ENCODE measurements at regions not wholly inside any gene's neighbourhood (a gene's known extent, or its start where the extent isn't known, plus 50 kb on each side); places are given as distances from the start of the nearest gene placed in this dataset.

DNA sequence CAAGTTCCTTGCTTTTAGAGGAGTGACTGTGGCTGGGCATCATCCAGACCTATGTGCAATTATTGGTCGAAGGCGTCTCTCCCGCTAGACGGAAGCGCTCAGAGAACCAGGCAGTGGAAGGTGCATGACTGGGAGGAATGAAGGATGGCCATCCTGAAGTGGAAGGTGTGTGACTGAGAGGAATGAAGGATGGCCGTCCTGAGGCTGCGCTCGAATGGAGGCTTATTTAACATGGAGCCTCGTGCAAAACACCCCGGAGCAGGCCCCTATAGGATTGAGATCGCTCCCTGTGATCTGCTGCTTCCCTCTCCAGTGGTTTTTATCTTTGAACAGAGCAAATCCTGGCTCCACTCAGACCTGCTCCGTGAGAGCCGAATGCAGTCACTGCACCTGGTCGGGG, 140.2 kb upstream of the ID2 start:
- no peak for DNase-seq (ENCODE audit: low read depth)

DNA sequence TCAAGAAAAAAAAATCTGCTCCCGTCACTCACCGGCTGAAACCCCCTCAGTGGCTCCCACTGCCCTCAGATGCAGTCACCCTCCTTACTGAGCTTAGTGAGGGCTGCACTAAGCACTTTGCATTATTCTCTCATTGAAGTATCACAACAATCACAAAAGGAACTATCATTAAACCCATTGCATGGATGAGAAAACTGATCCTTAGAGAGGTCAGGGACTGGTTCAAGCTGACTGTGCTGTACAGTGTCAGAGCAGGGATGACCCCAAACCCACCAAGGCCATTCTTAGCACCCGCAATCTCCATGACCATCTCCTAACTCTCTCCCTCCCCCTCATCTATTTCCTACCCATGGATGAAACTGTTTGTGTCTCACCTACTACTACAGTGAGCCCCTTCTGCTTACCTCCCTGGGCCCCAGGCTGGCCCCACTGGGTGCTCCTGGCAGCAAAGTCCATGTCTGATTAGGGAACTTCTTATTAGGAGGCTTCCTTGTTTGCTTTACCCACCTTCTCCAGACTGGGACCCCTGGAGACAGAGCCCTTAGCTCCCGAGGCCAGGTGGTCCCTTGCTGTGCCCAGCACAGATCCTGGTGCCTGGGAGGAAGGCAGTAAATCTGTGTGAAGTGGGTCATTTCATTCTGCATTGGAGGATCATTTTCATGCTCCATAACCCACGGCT, 139.3 kb upstream of the ID2 start:
- no peak for DNase-seq (ENCODE audit: low read depth)

DNA sequence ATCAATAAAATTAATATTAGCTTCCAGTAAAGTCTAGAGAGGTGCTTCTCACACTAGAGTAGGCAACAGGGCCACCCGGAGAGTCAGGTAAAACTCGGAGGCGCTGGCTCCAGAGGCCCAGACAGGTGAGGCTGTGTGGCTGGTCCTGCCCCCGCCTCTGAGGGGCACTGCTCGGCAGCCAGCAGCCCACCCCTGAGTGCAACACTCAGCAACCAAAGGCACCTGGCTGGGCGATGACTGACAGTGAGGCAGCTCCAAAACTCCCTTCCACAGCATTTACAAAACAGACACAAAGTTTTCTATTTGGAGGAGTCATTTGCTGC, 138.8 kb upstream of the ID2 start:
- no peak for DNase-seq (ENCODE audit: low read depth)

DNA sequence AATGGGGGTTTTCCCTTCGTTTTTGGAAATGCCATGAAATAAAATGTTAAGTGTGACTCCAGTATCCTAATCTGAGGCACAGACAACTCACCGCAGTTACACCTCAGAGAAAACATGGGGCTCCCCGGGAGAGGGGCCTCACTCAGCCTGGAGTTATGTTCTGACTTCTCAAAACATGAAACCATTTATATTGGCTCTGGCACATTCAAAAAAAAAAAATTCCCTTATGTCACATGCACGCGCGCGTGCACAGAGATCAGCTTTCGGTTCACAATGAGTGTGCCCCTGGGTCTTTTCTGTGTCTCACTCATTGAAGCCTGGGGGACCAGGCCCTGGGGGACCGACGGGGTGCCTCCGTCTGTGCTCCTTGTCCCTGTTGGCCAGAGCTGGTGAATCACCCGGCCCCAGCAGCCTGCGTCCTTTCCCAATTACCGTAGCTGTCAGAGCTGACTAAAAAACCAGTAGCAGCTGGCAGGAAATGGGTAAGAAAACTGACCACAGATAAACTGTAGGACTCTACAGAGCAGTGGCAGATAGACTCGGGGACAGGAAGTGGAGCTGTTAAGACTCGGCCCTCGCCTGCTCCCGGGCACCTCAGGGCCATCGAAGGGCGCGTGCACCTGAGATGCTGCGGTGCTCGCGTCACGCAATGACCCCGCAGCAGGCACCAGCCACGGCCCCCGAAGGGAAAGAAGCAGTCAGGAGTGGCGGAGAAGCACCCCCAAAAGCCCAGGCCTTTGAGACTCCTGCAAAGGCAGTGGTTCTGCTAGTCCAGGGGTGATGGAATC, 138.3 kb upstream of the ID2 start:
- peak; percentile 84 for DNase-seq (ENCODE audit: low read depth)

DNA sequence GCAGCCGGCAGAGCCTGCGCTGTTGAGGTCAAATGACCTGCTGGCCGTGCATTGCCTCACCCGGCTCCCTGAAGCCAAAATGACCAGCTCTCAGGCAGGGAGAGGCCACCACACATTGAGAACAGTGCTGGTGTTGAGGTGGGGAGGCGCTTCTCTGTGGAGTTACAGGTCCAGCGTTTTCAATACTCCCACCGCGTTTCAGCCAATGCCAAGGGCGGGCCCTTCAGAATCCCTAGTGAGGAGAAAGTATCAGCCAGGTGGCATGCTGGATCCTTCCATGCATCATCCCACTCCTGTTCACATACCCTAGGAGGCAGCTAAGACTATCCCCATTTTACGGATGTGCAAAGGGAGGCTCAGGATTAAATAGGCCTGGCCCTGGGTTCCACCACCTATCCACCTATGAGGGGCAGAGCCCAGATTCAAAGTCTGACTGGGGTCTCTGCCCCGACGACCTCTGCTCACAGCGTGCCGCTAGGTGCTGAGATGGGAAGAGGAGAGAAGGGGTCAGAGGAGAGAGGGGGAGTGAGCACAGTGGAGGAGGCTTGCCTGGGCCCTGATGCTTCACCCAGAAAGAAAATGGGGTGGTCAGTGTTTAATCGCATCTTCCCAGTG, 137.6 kb upstream of the ID2 start:
- DNase-seq (ENCODE audit: low read depth), result no peak

DNA sequence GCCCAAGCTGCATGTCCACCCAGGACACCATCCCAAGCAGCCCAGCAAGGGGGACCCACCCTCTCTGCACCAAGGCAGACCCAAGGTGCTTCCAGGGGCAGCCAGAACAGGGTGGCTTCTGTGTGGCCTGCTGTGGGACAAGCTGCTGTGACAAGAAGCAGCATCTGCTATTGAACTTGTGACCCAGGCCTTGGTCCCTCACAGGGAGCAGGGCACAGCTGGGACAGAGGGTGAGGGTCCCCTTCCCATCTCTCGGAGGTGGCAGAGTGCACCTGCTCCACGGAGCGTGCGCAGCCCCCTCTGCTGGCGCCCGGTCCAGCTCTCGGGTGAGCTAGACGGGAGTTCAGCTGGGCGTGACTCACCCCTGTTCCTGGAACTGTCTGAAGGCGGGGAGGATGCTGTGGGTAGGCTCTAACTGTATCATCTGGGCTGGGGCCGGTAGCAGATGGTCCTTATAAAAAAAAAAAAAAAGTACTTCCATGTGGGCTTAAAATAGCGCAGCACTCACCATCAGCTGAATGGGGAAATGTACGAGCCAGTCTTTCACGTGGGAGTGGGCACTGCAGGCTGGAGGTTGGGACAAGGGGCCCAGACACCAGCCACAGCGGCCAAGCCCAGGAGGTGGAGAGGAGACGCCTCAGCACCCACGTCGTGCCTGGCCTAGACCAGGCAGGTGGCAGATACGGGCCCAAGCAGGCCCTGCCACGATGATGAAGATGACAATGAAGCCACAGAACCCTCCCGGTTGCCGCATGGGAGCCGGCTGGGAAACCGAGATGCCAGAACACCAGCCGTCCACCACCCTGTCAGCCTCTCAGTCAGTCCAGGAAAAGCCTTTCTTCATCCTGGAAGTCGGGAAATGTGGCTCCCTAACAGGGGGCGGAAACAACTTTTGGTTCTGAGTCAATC, 136.8 kb upstream of the ID2 start:
- peak; percentile 73 for DNase-seq (ENCODE audit: low read depth)

DNA sequence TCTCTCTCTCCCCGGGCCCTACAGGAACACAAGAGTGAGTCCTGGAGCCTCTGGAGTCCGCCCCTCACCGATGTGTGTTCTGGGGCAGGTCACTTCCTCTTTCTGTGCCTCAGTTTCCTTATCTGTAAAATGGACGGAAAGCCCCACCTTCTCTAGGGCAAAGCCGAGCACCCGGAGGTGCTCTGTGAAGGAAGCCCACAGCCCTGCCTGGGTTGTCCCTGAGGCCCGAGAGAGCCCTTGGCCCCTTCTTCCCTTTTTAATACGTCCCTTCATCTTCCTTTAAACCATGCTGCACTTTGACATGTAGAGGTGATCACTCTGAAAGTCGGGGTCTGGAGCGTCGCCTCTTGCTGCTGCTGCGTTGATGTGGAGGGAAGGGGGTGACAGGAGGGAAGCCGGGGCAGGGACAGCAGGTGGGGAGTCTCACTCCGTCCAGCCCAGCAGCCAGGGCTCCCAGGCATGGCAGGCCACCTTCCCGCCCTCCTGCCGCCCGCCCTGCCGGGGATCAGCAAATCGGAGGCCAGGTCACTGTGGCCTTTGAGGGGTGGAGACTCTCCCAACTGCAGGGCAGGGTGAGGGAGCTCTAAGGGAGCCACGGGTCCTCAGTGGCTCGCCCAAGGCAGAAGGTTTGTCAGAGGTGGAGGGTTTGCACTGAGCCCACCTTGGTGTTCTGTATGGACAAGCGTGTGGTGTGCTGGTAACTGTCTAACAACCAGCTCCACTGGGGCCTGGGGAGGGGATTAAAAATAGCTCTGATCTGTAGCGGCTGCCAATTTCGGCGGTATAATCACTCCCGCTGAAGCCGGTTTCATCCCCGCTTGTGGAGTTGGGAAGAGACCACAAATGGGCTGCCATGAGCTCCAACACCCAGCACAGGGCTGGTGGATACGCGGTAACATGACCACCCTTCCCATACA, 135.9 kb upstream of the ID2 start:
- DNase-seq (ENCODE audit: low read depth), result no peak

DNA sequence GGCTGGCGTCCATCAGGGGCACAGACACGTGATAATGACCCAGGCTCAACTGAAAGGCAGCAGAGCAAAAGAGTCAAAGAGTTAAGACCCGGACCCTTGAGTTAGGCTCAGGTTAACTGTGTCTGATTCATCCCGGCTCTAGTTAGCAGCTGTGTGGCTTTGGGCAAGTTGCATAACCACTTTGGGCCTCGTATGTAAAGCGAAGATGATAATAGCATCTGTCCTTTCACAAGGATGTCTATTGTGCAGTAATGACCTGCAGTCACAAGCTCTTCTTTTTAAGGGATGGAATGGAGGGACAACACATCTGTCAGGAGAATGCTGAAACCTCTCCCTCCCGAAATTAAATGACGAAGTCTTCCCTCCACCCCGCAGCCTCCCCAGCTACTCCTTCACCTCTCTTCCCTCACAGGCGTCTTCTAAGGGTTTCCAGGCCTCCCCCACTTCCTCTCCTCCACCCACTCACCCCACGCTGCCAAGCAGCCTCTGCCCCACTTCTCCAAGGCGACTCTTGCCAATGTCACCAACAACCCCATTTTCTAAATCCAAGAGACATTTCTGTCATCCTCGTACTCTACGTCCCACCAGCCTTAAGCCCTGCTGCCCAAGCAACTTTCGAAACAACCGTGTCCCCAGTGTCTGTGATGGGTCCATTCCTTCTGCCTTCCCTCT, 135.1 kb upstream of the ID2 start:
- DNase-seq (ENCODE audit: low read depth), result no peak

DNA sequence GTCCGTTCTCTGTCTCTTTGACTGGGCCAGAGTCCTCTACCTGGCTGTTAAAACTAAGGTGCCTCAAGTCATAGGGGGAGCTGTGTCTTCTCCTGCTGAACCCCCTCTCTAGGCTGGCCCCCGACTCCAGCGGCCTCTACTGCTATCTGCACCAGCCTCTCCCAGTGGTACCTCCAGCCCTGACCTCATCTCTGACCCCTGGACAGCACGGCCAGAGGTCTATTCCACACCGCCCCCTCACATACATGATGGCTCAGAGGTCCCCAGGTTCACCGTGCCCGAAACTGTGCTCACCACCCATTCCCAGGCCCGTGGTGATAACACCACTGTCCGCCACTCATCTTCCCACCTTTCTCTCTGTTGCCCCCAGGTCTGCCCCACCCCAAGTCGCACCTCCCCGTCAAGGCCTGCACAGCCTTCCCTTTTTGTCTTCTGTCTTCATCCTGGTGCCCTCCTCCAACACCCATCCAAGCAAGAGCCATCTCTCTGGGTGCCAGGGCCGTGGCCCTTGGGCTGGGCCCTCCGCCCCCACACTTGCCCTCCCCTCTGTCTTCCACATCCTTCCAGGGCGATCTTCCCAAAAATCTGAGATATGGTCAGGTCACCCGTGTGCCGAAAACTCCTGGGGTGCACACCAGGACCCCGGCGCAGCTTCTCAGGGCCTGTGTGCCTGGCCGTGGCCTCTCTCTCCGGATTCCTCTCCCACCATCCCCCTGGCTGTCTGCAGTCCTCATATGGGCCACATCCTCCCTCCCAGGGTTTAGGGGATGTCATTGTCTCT, 134.4 kb upstream of the ID2 start:
- DNase-seq (ENCODE audit: low read depth), result no peak

DNA sequence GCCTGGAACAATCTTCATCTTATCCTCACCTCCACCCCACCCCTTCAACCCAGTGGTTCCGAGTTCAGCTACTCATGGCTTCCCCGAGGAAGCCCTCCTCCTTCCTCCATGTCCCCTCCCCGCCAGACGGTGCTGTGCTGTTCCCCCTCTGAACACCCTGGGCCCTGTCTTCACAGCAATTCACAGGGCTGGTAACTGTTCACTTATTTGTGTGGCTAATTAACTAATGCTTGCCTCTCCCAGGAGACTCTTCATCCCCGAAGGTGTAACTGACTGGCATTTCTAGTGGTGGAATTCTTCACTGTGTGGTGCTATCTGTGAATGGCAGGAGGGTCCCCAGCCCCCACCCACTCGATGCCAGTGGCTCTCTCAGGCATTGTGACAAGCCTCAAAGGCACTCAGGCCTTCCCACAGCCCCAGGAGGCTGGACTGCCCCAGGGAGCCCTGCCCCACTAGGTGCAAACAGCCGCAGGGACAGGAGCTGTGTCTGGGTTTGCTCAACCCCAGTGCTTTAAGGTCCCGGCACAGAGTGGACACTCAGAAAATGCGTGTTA, 133.7 kb upstream of the ID2 start:
- no peak for DNase-seq (ENCODE audit: low read depth)

DNA sequence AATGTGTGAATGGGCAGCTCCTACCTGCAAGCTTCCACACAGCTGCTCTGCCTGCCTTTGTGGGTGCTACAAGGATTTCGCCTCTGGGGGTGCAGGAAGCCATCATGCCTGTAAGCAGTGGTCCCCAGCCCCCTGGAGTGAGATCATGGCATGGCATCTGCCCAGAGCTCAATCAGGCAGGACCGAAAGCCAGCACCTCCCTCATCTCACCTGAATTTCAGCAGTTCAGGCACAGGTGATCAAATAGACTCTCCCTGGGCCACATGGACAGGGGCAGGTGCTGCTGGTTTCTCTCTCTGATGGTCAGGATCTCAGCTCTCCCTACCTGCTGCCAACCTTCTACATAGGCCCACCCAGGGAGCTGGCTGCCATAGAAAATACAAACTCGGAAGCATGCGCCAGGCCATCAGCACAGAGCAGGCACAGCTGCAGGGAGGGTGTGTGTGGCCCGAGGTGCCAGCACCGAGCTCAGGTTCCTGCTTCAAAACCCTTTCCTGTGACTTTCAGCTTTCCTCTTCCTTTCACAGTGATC, 133.2 kb upstream of the ID2 start:
- no peak for DNase-seq (ENCODE audit: low read depth)

DNA sequence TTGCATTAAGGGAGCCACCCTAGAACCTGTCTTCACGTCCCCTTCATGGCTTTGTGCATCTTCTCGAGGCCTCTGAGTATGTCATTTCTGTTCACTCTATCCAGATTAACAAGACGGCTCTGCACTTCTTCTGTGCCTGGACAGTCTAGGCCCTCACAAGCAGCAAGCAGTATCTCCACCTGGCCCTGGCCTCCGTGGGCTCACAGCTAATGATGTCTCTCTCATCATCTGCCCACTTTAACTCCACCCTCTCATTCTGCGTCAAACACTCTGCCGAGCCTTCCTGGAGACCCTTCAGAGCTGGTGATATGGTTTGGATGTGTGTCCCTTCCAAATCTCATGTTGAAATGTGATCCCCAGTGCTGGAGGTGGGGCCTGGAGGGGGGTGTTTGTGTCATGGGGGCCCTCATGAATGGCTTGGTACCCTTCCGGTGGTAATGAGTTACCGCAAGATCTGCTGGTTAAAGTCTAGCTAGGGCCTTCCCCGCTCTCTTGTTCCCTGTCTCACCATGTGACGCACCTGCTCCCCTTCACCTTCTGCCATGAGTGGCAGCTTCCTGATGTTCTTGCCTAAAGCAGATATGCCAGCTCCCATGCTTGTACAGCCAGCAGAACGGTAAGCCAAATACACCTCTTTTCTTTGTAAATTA, 132.5 kb upstream of the ID2 start:
- no peak for DNase-seq (ENCODE audit: low read depth)

DNA sequence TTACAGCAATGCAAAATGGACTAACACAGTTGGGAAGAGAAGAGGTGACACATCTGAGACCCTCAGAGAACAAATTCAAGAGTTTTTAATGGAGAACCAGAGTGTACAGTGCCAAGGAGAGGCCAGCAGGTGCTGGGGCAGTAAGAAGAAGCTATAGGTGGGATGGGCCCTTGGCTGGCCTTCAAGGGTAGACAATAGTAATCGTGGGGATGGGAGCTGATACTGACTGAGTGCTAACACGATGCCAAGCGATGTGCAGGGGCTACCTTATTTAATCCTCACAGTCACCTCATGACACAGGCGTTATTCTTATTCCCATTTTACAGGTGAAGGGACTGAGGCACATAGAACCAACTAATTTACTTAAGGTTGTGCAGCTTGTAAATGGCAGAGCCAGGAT, 131.9 kb upstream of the ID2 start:
- no peak for DNase-seq (ENCODE audit: low read depth)

DNA sequence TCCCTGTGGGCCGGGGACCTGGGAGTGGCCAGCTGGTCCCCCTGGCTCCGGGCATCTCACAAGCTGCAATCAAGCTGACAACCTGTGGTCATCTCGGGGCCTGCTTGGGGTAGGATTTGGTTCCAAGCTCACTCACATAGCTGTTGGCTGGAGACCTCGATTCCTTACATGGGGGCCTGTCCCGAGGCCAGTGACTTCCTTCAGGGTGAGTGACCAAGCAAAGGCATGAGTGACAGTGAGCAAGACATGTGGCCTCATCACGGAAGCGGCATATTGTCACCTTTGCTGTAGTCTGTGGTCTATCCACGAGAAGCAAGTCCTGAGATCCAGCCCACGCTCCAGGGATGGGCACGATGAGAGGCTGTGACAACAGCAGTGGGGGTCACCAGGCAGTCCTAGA, 131.4 kb upstream of the ID2 start:
- no peak for DNase-seq (ENCODE audit: low read depth)

DNA sequence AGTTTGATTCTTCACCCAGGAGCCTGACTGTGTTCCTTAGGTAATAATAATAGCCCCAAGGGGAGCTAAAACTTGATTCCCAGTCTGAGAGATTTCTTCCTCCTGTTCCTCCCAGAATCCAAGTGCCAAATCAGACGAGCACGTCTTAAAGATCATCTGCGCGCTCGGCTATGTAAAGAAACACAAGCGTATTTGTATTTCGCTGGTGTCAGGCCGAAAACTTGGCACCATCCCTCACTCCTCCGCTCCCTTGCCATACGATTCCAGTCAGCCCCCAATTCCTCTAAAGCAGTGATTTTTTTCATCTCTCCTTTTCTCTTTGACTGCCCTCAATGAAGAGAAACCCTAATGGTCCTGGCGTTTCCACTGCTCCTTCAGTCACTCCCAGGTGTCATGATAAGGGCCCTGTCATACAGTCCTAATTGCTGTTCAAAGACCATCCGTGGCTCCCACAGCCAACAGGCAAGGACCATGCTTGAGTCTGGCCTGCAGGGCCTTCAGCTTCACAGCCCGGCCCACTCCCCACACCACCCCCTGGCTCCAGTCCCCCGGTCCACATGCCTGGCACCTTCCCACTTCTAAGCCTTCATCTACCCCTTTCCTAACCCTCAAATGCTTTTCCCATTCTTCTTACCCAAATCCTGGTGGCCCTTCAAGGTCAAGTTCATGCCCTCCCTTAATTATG, 130.8 kb upstream of the ID2 start:
- no peak for DNase-seq (ENCODE audit: low read depth)

DNA sequence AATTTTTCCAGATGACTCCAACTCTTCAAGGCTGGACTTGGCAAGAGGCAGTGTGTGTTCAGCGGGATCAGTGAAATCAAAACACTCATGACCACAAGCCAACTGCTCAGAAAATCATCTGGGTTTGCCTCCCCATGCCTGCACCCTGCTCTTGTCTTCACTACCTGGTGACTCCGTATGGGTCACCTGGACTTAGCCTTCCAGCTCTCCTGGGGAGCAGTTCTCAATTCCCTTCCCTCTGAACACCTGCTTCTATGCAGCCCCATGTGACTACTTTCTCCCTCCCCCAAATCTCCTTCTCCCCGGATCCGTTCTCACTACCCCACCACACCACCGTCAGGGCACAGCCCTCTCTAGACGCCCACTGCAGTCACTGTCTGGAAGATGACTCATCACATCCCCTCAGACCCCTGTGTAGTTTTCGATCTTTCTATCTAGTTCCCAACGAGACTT, 130.2 kb upstream of the ID2 start:
- DNase-seq (ENCODE audit: low read depth), result no peak

DNA sequence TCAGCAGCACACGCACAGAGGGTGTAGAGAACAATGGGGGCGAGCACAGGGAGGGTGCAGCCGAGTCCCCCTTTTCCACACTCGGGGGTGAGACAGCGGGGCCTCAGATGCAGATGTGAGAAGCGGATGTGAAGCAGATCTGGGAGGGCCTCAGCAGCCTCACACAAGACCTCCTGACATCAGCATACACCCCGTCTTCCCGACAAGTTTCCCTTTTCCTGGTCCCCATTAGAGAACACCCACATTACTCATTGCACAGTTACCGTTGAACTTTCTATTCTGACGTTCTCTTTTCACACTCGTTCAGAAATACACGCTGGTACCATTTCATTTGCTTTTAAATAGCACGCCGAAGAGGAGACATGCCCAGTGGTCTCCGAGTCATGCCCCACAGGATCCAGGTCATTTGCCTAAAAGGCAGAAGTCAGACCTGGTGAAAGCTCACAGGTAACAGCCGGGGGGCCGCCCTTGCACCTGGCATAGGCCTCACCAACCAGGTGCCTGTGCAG, 129.5 kb upstream of the ID2 start:
- DNase-seq (ENCODE audit: low read depth), result no peak

DNA sequence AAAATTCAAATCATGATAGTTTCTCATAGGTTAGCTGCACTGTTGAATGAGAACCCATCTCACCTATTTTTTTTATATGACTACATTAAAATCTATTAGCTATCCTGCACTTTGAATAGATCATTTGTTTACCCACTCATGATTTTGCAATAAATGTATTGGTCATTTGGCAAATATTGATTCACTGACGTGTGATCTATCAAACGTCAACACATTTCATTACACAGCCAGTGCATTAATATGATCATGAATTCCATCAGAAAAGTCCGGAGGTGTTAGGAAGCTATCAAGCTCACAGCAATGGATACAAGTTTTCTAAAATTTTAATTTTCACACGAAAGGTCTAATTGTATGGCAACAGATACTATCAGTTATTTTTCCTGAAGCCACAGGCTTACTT, 128.2 kb upstream of the ID2 start:
- DNase-seq (ENCODE audit: low read depth), result no peak

Data from stromal cell of bone marrow (primary cell).